H1 (cell line): ENCODE measurements at regions not wholly inside any gene's neighbourhood (a gene's known extent, or its start where the extent isn't known, plus 50 kb on each side); places are given as distances from the start of the nearest gene placed in this dataset.

Experiments used
- SP1 ChIP-seq: IDR thresholded peaks from 2 replicates; pipeline ENCODE4 v1.6.1; 2011; ENCODE audit warnings: low read depth, low read length
- SRF ChIP-seq: IDR thresholded peaks from 2 replicates; pipeline ENCODE4 v1.6.1; 2011; ENCODE audit warnings: mild to moderate bottlenecking, low read depth, low read length, moderate library complexity
- TBP ChIP-seq: IDR thresholded peaks from 2 replicates; pipeline ENCODE4 v1.6.1; 2011; ENCODE audit warnings: low read depth, low read length, improper control_type of control experiment
- TCF12 ChIP-seq: IDR thresholded peaks from 2 replicates; pipeline ENCODE4 v1.6.1; 2011; ENCODE audit warnings: low read depth, mild to moderate bottlenecking, low read length

DNA sequence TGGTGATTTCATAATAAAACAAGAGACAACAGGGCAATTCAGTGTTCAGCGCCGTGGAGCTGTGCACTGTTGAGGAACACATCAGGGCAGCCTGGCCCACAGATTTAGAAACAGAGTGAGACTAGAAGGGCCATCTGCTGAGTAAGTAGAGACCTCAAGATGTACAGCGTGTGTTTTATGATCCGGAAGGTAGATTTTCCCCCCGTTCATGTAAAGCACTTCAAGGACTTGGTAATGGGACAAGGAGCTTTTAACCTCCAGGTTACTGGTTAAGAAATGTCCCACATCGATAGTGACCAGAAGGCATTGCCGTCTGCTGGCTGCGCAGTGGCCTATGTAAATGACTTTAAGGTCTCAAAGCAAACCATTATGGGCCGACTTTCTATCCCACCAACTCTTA is 1057.7 kb upstream of the EEF2KMT start:
- TF ChIP-seq TBP = no peak
- no peak for TF ChIP-seq TCF12
- TF ChIP-seq SRF = no peak
- TF ChIP-seq SP1 = no peak
